ENCODE measurements at regions not wholly inside any gene's neighbourhood (a gene's known extent, or its start where the extent isn't known, plus 50 kb on each side); places are given as distances from the start of the nearest gene placed in this dataset.

- no peak overlapping the region for H2AFZ ChIP-seq (ENCODE audit: low read length)
- H3K9me2 ChIP-seq (ENCODE audit: low read depth, low read length): no peaks in the 10 kb centered on the region
- H3F3A ChIP-seq (ENCODE audit: insufficient read depth, low read length): no peaks in the 10 kb centered on the region
- H3K79me2 ChIP-seq (ENCODE audit: insufficient read depth, low read length): no peaks in the 10 kb centered on the region
- H3K27ac ChIP-seq (ENCODE audit: low read depth, low read length, poor library complexity, severe bottlenecking): no peak overlapping the region
- no peak overlapping the region for H3K4me2 ChIP-seq (ENCODE audit: low read length)
- H3K9me3 ChIP-seq (ENCODE audit: low read length): no peaks in the 10 kb centered on the region
- H3K9ac ChIP-seq (ENCODE audit: low read length): no peak overlapping the region
- H3K36me3 ChIP-seq (ENCODE audit: insufficient read depth, low read length): no peaks in the 10 kb centered on the region
- no peaks in the 10 kb centered on the region for H3K4me1 ChIP-seq (ENCODE audit: insufficient read depth, low read length, severe bottlenecking)
- TF ChIP-seq CTCF (IDR thresholded peaks at IDR 0.05; ENCODE audit: low read length) (no peak), EZH2 (IDR thresholded peaks at IDR 0.05; ENCODE audit: borderline replicate concordance, low read length) (no peak)
- H3K4me3 ChIP-seq (ENCODE audit: low read depth, low read length, poor library complexity, severe bottlenecking): no peak overlapping the region
- H4K20me1 ChIP-seq (ENCODE audit: insufficient read depth, low read length): no peaks in the 10 kb centered on the region
- H3K27me3 ChIP-seq (ENCODE audit: insufficient read depth, low read length): no peaks in the 10 kb centered on the region
Measured at GRCh38 chr12:102694903-102695302, 214.5 kb upstream of the IGF1 start.

DNA sequence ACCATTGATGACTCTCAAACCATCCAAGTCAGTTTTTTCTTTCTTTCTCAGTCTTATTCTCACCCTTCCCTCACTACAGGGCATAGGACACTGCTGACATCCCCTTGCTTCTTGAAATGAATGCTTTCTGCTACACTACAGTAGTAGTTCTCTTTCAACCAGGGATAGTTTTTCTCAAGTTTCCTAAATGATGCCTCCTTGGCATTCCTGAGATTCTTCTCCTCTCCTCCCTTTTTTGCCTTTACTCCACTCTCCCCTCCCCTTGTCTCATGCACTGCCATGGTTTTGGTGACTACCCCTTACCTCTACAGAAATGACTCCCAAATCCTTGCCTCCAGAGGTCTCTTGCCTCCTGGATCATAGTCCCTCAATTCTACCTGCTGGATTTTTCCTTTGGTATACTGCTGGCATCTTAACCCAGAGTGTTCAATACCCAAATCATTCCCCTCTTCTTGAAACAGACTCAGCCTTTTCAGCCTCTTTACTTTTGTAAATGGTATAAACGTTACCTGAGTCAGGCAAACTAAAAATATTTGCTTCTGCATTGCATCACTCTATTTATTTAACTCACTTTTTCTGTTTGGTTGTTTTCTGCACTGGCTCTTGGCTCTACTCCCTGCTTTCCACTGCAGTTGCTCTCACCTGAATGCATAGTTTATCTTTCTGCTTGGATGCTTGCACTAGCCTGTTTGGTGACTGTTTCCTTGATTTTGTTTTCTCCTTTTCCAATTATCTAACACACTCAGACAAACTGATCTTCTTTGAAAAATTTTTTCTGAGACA is 211.6 kb upstream of the IGF1 start:
- no peak overlapping the region for H3K27ac ChIP-seq (ENCODE audit: low read depth, low read length, poor library complexity, severe bottlenecking)

DNA sequence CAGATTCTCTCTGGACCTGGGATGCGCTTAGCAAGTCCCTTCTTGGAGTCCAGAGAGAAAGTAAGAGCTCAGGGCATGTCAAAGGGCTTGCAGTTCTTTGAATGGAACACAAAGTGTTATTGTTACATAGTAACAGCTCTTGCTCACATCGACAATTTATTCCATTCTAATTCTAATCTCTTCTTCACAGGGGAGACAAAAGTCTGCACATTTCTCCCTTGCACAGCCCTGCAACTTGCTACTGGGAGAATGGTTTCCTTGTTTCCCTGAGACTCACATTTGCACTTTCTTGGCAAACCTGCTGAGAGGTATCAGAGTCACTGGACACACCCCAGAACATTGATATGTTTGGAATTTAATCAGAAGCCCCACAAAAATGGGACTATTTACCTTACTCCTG is 209.9 kb upstream of the IGF1 start:
- no peaks in the 10 kb centered on the region for H4K20me1 ChIP-seq (ENCODE audit: insufficient read depth, low read length)
- no peaks in the 10 kb centered on the region for H3F3A ChIP-seq (ENCODE audit: insufficient read depth, low read length)
- no peak overlapping the region for H3K4me3 ChIP-seq (ENCODE audit: low read depth, low read length, poor library complexity, severe bottlenecking)
- H3K9me3 ChIP-seq (ENCODE audit: low read length): no peaks in the 10 kb centered on the region
- H3K27ac ChIP-seq (ENCODE audit: low read depth, low read length, poor library complexity, severe bottlenecking): no peak overlapping the region
- no peak overlapping the region for H3K9ac ChIP-seq (ENCODE audit: low read length)
- H3K27me3 ChIP-seq (ENCODE audit: insufficient read depth, low read length): no peaks in the 10 kb centered on the region
- no peaks in the 10 kb centered on the region for H3K79me2 ChIP-seq (ENCODE audit: insufficient read depth, low read length)
- H3K9me2 ChIP-seq (ENCODE audit: low read depth, low read length): no peaks in the 10 kb centered on the region
- no peaks in the 10 kb centered on the region for H3K4me1 ChIP-seq (ENCODE audit: insufficient read depth, low read length, severe bottlenecking)
- no peak overlapping the region for H3K4me2 ChIP-seq (ENCODE audit: low read length)
- no peaks in the 10 kb centered on the region for H3K36me3 ChIP-seq (ENCODE audit: insufficient read depth, low read length)
- no peak for TF ChIP-seq EZH2 (IDR thresholded peaks at IDR 0.05; ENCODE audit: borderline replicate concordance, low read length)
- no peak overlapping the region for H2AFZ ChIP-seq (ENCODE audit: low read length)

More for the DNA sequence above, 211.6 kb upstream of the IGF1 start:
- H3K9ac ChIP-seq (ENCODE audit: low read length): no peak overlapping the region
- no peaks in the 10 kb centered on the region for H3F3A ChIP-seq (ENCODE audit: insufficient read depth, low read length)
- TF ChIP-seq EZH2 (IDR thresholded peaks at IDR 0.05; ENCODE audit: borderline replicate concordance, low read length) (no peak), CTCF (IDR thresholded peaks at IDR 0.05; ENCODE audit: low read length) (no peak)
- no peaks in the 10 kb centered on the region for H3K4me1 ChIP-seq (ENCODE audit: insufficient read depth, low read length, severe bottlenecking)
- H3K27me3 ChIP-seq (ENCODE audit: insufficient read depth, low read length): no peaks in the 10 kb centered on the region
- no peaks in the 10 kb centered on the region for H3K79me2 ChIP-seq (ENCODE audit: insufficient read depth, low read length)
- H3K9me2 ChIP-seq (ENCODE audit: low read depth, low read length): no peaks in the 10 kb centered on the region
- H2AFZ ChIP-seq (ENCODE audit: low read length): no peak overlapping the region
- no peaks in the 10 kb centered on the region for H4K20me1 ChIP-seq (ENCODE audit: insufficient read depth, low read length)
- H3K9me3 ChIP-seq (ENCODE audit: low read length): no peaks in the 10 kb centered on the region
- H3K4me3 ChIP-seq (ENCODE audit: low read depth, low read length, poor library complexity, severe bottlenecking): no peak overlapping the region
- H3K36me3 ChIP-seq (ENCODE audit: insufficient read depth, low read length): no peaks in the 10 kb centered on the region
- H3K4me2 ChIP-seq (ENCODE audit: low read length): no peak overlapping the region

DNA sequence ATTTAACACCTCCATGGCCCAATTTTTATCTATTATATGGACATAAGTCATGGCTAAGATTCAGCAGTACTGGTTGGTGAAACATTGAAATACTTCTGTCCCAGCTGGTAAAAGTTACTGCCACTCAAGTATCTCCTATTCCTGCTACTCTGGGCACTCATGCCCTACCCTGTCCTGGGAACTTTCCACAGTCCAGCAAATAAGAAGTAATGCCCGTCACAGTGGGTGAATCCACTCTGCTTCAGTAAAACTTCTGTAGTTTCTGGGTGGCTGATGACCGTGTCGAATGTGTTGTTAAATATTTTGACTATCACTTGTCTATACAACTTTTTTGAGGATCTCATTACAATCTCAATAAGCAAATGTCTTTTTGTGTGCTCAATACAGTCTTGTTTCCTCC is 209.3 kb upstream of the IGF1 start:
- no peaks in the 10 kb centered on the region for H3K9me3 ChIP-seq (ENCODE audit: low read length)
- H3F3A ChIP-seq (ENCODE audit: insufficient read depth, low read length): no peaks in the 10 kb centered on the region
- H3K79me2 ChIP-seq (ENCODE audit: insufficient read depth, low read length): no peaks in the 10 kb centered on the region
- no peaks in the 10 kb centered on the region for H3K27me3 ChIP-seq (ENCODE audit: insufficient read depth, low read length)
- H3K4me1 ChIP-seq (ENCODE audit: insufficient read depth, low read length, severe bottlenecking): no peaks in the 10 kb centered on the region
- no peak overlapping the region for H3K27ac ChIP-seq (ENCODE audit: low read depth, low read length, poor library complexity, severe bottlenecking)
- no peaks in the 10 kb centered on the region for H3K9me2 ChIP-seq (ENCODE audit: low read depth, low read length)
- H4K20me1 ChIP-seq (ENCODE audit: insufficient read depth, low read length): no peaks in the 10 kb centered on the region
- H3K4me3 ChIP-seq (ENCODE audit: low read depth, low read length, poor library complexity, severe bottlenecking): no peak overlapping the region
- H3K4me2 ChIP-seq (ENCODE audit: low read length): no peak overlapping the region
- H2AFZ ChIP-seq (ENCODE audit: low read length): no peak overlapping the region
- no peak for TF ChIP-seq EZH2 (IDR thresholded peaks at IDR 0.05; ENCODE audit: borderline replicate concordance, low read length)
- no peak for TF ChIP-seq CTCF (IDR thresholded peaks at IDR 0.05; ENCODE audit: low read length)
- no peak overlapping the region for H3K9ac ChIP-seq (ENCODE audit: low read length)
- H3K36me3 ChIP-seq (ENCODE audit: insufficient read depth, low read length): no peaks in the 10 kb centered on the region
